ENCODE measurements at regions not wholly inside any gene's neighbourhood (a gene's known extent, or its start where the extent isn't known, plus 50 kb on each side); places are given as distances from the start of the nearest gene placed in this dataset.

GRCh38 chr9:120191141-120191540, 388.8 kb downstream of the CDK5RAP2 start:
- Histone ChIP-seq H3K79me2 (ENCODE audit: control insufficient read depth, insufficient read depth, low read length) (no peaks in the 10 kb centered on the region), H3K27ac (ENCODE audit: low read length in 2 of 2) (no peak overlapping the region), H3K4me3 (ENCODE audit: control extremely low read depth in 1 of 5, extremely low read depth in 1 of 5, insufficient read depth in 1 of 5, low read depth in 2 of 5, low read length in 4 of 5) (no peak overlapping the region), H3K9me3 (ENCODE audit: control extremely low read depth in 1 of 3, control insufficient read depth in 2 of 3, insufficient read depth in 1 of 3, low read length in 2 of 3) (no peaks in the 10 kb centered on the region), H3K4me2 (replicated peaks; ENCODE audit: low read depth, low read length, poor library complexity, severe bottlenecking) (no peak overlapping the region), H3K36me3 (replicated peaks in 1 of 2; ENCODE audit: control extremely low read depth in 1 of 2, control insufficient read depth in 1 of 2, extremely low read depth in 1 of 2, insufficient read depth in 2 of 2, low read length in 1 of 2) (no peaks in the 10 kb centered on the region), H3K4me1 (ENCODE audit: control insufficient read depth in 2 of 2, insufficient read depth in 2 of 2, low read length in 2 of 2) (no peaks in the 10 kb centered on the region), H3K27me3 (replicated peaks in 1 of 4; ENCODE audit: control extremely low read depth in 1 of 4, control insufficient read depth in 3 of 4, insufficient read depth in 4 of 4, low read length in 3 of 4) (no peaks in the 10 kb centered on the region), H3K9ac (ENCODE audit: low read length) (no peak overlapping the region), H2AFZ (ENCODE audit: insufficient read depth, low read depth, low read length, poor library complexity, severe bottlenecking) (no peak overlapping the region), H4K20me1 (ENCODE audit: control insufficient read depth, insufficient read depth, low read length, poor library complexity, severe bottlenecking) (no peaks in the 10 kb centered on the region)
- Mint-ChIP-seq H3K4me1 (no peaks in the 10 kb centered on the region), H3K27me3 (peaks cover 4% of the 10 kb centered on the region), H3K4me3 (no peak overlapping the region), H3K27ac (no peak overlapping the region), H3K9me3 (ENCODE audit: insufficient read depth) (no peaks in the 10 kb centered on the region)
- ATAC-seq (ENCODE audit: low read depth) (no peak), DNase-seq (no peak)
- CTCF ChIA-PET = no interaction called here
- POLR2A ChIA-PET = no interaction called here
- TF ChIP-seq EZH2 (IDR thresholded peaks at IDR 0.05; ENCODE audit: borderline replicate concordance, insufficient read depth, low read depth, low read length, poor library complexity, severe bottlenecking) (no peak), CTCF (IDR thresholded peaks at IDR 0.05) (no peak)
- 81% methylated on average over 3 of the region's 3 CpGs for WGBS (ENCODE audit: insufficient coverage)
- intact Hi-C loops (cut with micrococcal nuclease) = no loop called here

- ATAC-seq (ENCODE audit: low read depth) (no peak), DNase-seq (no peak)
- Histone ChIP-seq H3K27ac (ENCODE audit: low read length in 2 of 2) (no peak overlapping the region), H3K9ac (ENCODE audit: low read length) (no peak overlapping the region), H3K27me3 (replicated peaks in 1 of 4; ENCODE audit: control extremely low read depth in 1 of 4, control insufficient read depth in 3 of 4, insufficient read depth in 4 of 4, low read length in 3 of 4) (no peaks in the 10 kb centered on the region), H2AFZ (ENCODE audit: insufficient read depth, low read depth, low read length, poor library complexity, severe bottlenecking) (no peak overlapping the region), H4K20me1 (ENCODE audit: control insufficient read depth, insufficient read depth, low read length, poor library complexity, severe bottlenecking) (no peaks in the 10 kb centered on the region), H3K4me3 (ENCODE audit: control extremely low read depth in 1 of 5, extremely low read depth in 1 of 5, insufficient read depth in 1 of 5, low read depth in 2 of 5, low read length in 4 of 5) (no peak overlapping the region), H3K4me2 (replicated peaks; ENCODE audit: low read depth, low read length, poor library complexity, severe bottlenecking) (no peak overlapping the region), H3K36me3 (replicated peaks in 1 of 2; ENCODE audit: control extremely low read depth in 1 of 2, control insufficient read depth in 1 of 2, extremely low read depth in 1 of 2, insufficient read depth in 2 of 2, low read length in 1 of 2) (no peaks in the 10 kb centered on the region), H3K79me2 (ENCODE audit: control insufficient read depth, insufficient read depth, low read length) (no peaks in the 10 kb centered on the region), H3K4me1 (ENCODE audit: control insufficient read depth in 2 of 2, insufficient read depth in 2 of 2, low read length in 2 of 2) (no peaks in the 10 kb centered on the region), H3K9me3 (ENCODE audit: control extremely low read depth in 1 of 3, control insufficient read depth in 2 of 3, insufficient read depth in 1 of 3, low read length in 2 of 3) (peaks cover 0 to 6% (median 0%) of the 10 kb centered on the region in 3 donors)
- no peaks in the 10 kb centered on the region for H3K4me1 Mint-ChIP-seq
- TF ChIP-seq EZH2 (IDR thresholded peaks at IDR 0.05; ENCODE audit: borderline replicate concordance, insufficient read depth, low read depth, low read length, poor library complexity, severe bottlenecking) (no peak), CTCF (IDR thresholded peaks at IDR 0.05) (no peak)
- no peak overlapping the region for H3K4me3 Mint-ChIP-seq
- CTCF ChIA-PET = no interaction called here
- POLR2A ChIA-PET = no interaction called here
- intact Hi-C loops (cut with micrococcal nuclease) = no loop called here
- H3K9me3 Mint-ChIP-seq (ENCODE audit: insufficient read depth) = no peaks in the 10 kb centered on the region
- peaks cover 8% of the 10 kb centered on the region for H3K27me3 Mint-ChIP-seq
- no peak overlapping the region for H3K27ac Mint-ChIP-seq
- WGBS (ENCODE audit: insufficient coverage) = 84% methylated on average over 8 of the region's 8 CpGs
These were observed 392.2 kb downstream of the CDK5RAP2 start for GRCh38 chr9:120187758-120188157.
